HEK293T (cell line): ENCODE measurements at regions not wholly inside any gene's neighbourhood (a gene's known extent, or its start where the extent isn't known, plus 50 kb on each side); places are given as distances from the start of the nearest gene placed in this dataset.

Experiments
- FOXA1 ChIP-seq: fragments of 450-650 bp; IDR thresholded peaks from 2 replicates; pipeline ENCODE4 v1.6.1; 2016; ENCODE audit warnings: mild to moderate bottlenecking
- SP1 ChIP-seq: fragments of 450-650 bp; IDR thresholded peaks from 2 replicates; pipeline ENCODE4 v1.6.1; 2017
- SUZ12 ChIP-seq: fragments of 450-650 bp; IDR thresholded peaks from 2 replicates; pipeline ENCODE4 v1.6.1; 2016; ENCODE audit warnings: mild to moderate bottlenecking
- ZNF384 ChIP-seq: fragments of 450-650 bp; IDR thresholded peaks from 2 replicates; pipeline ENCODE4 v1.6.1; 2016

DNA sequence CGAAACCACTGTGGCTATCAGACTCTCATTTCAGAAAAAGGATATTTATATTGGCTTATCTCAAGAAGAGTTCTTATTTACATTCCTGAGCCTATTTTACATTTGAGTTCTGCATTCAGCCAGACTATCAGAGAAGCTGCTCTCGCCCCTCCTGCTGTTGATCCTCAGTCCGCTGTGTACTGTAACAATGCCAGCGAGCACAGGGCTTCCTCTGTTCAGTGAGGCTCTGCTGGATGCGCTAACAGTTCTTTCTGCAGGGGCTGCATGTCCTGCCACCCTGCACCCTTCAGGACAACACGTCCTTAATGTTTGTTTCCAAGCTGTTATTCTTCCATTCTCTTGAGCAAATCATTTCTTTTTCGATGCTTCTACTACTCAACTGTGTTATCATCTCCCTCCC is 463.7 kb upstream of the SGCG start:
- TF ChIP-seq SP1 (no peak), ZNF384 (no peak), FOXA1 (no peak), SUZ12 (no peak)
